NCI-H1417 (cell line): ENCODE measurements at regions not wholly inside any gene's neighbourhood (a gene's known extent, or its start where the extent isn't known, plus 50 kb on each side); places are given as distances from the start of the nearest gene placed in this dataset.
A peak's percentile ranks its signal among the peaks of the same experiment; 100 is the strongest.
"Not testable (repeated sequence)": the region's sequence is repeated elsewhere in the genome, so short reads cannot be mapped to it uniquely, and the experiment has no call there.

Experiments used
- DNase-seq, 3 experiments: peaks; one replicate each; lab custom pipeline; 2025; lab: John Stamatoyannopoulos, UW

DNA sequence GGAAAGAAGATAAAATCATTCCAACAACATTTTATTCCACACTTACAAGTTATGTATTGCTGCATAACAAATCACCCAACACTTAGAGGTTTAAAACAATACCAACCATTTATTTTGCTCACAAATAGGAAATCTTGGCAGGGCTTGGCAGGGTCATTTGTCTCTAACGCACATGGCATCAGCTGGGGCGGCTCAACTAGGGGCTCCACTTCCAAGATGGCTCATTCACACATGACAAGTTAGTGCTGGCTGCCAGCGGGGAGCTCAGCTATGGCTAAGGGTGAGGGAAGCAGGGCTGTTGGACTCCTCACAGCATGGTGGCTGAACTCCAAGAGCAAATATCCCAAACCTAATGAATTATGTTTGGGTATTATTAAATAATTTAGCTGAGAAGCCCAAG, 377.0 kb downstream of the ZNF674 start:
- DNase-seq: no peak

- DNase-seq: no peak
Measured at GRCh38 chrX:46165866-46166265, 379.4 kb downstream of the ZNF674 start.

- no peak for DNase-seq
Measured at GRCh38 chrX:46165411-46165810, 379.8 kb downstream of the ZNF674 start.

DNA sequence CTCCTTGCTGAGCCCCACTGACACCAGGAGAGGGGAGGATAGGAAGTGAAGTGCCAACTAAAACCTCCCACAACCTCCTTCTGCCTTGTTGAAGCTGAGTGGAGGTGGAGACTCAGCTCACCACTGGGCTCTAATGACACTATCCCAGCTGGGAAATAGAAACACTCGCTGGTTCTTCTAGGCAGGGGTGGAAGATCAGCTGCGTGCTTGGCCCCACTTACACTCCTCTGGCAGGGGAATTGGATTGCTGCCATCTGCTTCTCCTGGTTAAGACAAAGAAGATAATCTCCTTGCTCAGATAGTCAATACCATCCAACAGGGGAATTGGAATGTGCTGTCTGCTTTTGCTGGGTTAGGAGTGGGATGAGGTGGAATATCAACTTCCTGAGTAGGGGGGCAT, 392.5 kb downstream of the ZNF674 start:
- no peak for DNase-seq

DNA sequence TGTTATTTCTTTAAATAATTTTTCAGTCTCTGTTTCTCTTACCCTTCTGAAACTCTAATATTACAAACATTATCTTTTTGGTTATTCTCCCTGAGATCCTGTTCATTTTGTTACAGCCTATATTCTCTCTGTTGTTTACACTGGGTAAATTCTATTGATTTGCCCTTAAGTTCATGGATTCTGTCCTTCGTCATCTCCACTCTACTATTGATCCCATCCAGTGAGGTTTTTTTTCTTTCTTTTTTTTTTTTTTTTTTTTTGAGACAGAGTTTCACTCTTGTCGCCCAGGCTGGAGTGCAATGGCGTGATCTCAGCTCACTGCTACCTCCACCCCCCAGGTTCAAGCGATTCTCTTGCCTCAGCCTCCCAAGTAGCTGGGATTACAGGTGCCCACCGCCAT, 393.9 kb downstream of the ZNF674 start:
- not testable (repeated sequence) for DNase-seq

GRCh38 chrX:46144566-46144965, 400.7 kb downstream of the ZNF674 start:
- DNase-seq: no peak

- no peak for DNase-seq
Measured at GRCh38 chrX:46140272-46140671, 404.9 kb downstream of the ZNF674 start.

- DNase-seq: peak in 2 of 3 experiments; percentile 41 to 76
Measured at GRCh38 chrX:46130247-46130646, 415.0 kb downstream of the ZNF674 start.

DNA sequence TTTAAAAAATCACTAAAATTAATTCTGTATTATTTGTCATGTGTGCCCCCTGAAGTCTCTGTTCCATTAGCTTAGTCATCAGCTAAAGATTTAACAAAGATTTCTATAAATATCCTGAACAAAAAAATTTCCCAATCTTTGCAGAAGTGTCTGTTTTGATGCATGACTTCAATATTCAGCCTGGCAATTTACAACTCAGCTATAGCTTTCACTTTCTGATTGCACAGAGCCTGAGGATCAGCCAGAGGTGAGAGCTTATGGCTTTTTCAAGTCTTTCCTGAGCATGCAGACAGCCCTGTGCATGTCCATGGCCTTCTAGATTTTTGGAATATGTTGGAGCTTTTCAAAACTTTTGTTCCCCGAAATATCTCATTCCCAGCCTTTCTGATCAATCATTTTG, 420.1 kb downstream of the ZNF674 start:
- no peak for DNase-seq

GRCh38 chrX:46117234-46117633, 428.0 kb downstream of the ZNF674 start:
- DNase-seq: no peak

DNA sequence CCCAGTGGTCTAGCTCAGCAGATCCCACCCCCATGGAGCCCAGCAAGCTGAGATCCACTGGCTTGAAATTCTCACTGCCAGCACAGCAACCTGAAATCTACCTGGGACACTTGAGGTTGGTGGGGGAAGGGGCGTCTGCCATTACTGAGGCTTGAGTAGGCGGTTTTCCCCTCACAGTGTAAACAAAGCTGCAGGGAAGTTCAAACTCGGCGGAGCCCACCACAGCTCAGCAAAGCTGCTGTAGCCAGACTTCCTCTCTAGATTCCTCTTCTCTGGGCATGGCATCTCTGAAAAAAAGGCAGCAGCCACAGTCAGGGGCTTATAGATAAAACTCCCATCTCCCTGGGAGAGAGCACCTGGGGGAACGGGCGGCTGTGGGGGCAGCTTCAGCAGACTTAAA, 457.9 kb downstream of the ZNF674 start:
- DNase-seq: not testable (repeated sequence)

DNA sequence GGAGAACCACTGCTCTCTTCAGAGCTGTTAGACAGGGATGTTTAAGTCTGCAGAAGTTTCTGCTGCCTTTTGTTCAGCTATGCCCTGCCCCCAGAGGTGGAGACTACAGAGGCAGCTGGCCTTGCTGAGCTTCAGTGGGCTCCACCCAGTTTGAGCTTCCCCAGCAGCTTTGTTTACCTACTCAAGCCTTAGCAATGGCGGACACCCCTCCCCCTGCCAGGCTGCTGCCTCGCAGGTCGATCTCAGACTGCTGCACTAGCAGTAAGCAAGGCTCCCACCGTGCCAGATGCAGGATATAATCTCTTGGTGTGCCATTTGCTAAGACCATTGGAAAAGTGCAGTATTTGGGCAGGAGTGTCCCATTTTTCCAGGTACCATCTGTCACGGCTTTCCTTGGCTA, 465.1 kb downstream of the ZNF674 start:
- DNase-seq: not testable (repeated sequence)

GRCh38 chrX:46072791-46073190, 472.4 kb downstream of the ZNF674 start:
- DNase-seq: no peak

GRCh38 chrX:46072372-46072771, 472.8 kb downstream of the ZNF674 start:
- no peak for DNase-seq

DNA sequence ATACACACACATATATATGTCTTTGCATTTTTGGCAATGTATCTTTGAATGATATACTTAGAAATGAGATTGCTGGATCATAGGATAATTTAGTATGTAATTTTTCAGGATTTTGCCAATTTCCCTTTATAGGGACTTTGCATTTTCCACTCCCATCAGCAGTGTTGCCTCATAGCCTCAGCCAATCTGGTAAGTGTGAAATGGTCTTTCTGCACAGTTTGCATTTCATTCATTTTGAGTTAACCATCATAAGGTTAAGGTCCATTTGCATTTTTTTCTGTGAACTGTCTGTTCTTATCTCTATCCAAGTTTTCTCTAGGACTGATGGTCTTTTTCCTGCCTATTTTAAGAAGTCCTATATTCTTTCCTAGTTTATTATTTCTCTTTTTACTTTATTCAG, 474.8 kb downstream of the ZNF674 start:
- no peak for DNase-seq

GRCh38 chrX:46059316-46059715, 485.9 kb downstream of the ZNF674 start:
- DNase-seq: no peak

- no peak for DNase-seq
Measured at GRCh38 chrX:46044486-46044885, 500.7 kb downstream of the ZNF674 start.

DNA sequence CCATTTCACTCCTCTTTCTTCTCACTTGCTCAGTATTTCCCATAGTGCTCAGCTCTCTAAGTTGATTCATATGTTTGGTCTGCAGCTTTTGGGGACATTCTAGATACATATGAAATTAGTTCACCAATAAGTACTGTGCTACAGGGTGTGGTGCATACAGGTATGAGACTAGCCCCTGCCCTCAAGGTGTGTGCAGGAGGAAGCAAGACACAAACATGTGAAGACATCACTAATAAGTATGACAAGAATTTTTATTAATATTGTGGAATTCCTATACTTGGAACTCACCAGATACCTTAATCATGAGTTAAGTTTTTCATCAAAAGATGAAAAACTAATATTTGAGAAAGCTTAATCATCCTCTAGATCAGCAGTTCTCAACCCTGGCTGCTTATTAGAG, 505.2 kb downstream of the ZNF674 start:
- no peak for DNase-seq

DNA sequence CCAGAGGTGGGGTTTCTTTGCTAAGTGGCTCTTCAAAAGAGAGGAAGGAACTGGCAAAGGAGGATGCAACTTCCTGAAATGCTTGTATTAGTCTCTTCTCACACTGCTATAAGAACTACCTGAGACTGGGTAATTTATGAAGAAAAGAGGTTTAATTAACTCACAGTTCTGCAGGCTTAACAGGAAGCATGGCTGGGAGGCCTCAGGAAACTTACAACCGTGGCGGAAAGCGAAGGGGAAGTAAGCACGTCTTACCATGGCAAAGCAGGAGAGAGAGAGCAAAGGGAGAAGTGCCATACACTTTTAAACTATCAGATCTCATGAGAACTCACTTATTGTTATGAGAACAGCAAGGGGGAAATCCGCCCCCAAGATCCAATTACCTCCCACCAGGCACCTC, 505.7 kb downstream of the ZNF674 start:
- no peak for DNase-seq

- no peak for DNase-seq
Measured at GRCh38 chrX:46036508-46036907, 508.7 kb downstream of the ZNF674 start.

GRCh38 chrX:46034868-46035267, 510.4 kb downstream of the ZNF674 start:
- DNase-seq: peak in 1 of 3 experiments; percentile 32

GRCh38 chrX:46029777-46030176, 515.4 kb downstream of the ZNF674 start:
- peak in 2 of 3 experiments; percentile 84 to 97 for DNase-seq

GRCh38 chrX:46016296-46016695, 528.9 kb downstream of the ZNF674 start:
- no peak for DNase-seq

- DNase-seq: peak in 1 of 3 experiments; percentile 20
Measured at GRCh38 chrX:46015653-46016052, 529.6 kb downstream of the ZNF674 start.
